ENCODE measurements at regions not wholly inside any gene's neighbourhood (a gene's known extent, or its start where the extent isn't known, plus 50 kb on each side); places are given as distances from the start of the nearest gene placed in this dataset.

DNA sequence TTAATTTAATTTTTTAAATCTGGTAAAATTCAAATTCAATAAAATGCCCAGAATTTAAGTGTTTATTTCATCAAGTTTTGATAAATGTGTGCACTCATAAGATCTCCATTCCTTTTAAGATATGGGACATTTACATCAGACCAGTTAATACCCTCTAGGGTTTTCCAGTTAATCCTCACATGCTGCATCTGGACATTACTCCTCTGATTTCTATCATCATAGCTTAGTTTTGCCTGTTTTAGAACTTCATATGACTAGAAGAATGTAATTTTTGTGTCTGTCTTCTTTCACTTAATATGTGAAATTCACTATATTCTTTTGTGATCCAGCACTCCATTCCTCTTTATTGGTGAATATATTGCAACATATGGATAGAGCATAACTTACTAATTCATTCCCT lies 727.7 kb upstream of the FAM241A start:
- TF ChIP-seq EZH2 (IDR thresholded peaks at IDR 0.05; ENCODE audit: borderline replicate concordance, low read depth, low read length, severe bottlenecking) (no peak), JUN (IDR thresholded peaks at IDR 0.05; ENCODE audit: borderline replicate concordance, insufficient read depth, insufficient read length, low read depth) (no peak), GATA2 (IDR thresholded peaks at IDR 0.05; ENCODE audit: insufficient read depth, insufficient read length, low read depth, low read length) (no peak)
- Histone ChIP-seq H3K4me1 (ENCODE audit: control insufficient read depth, extremely low read depth, insufficient read depth, low read length) (no peaks in the 10 kb centered on the region), H3K27ac (ENCODE audit: insufficient read depth, low read depth, low read length) (no peak overlapping the region), H3K9ac (replicated peaks; ENCODE audit: extremely low read depth, insufficient read depth, low read length) (no peak overlapping the region), H3K4me3 (replicated peaks in 1 of 3; ENCODE audit: insufficient read depth in 1 of 3, low read depth in 1 of 3, low read length in 3 of 3) (no peak overlapping the region), H3K27me3 (ENCODE audit: control insufficient read depth in 2 of 2, insufficient read depth in 2 of 2, low read length in 2 of 2) (no peaks in the 10 kb centered on the region), H2AFZ (ENCODE audit: low read depth, low read length) (no peak overlapping the region), H3K79me2 (ENCODE audit: control insufficient read depth, insufficient read depth, low read length) (no peaks in the 10 kb centered on the region), H3K9me1 (replicated peaks; ENCODE audit: control insufficient read depth, extremely low read depth, insufficient read depth, low read length) (no peaks in the 10 kb centered on the region), H3K36me3 (ENCODE audit: control insufficient read depth in 2 of 2, extremely low read depth in 1 of 2, insufficient read depth in 2 of 2, low read length in 2 of 2) (no peaks in the 10 kb centered on the region), H3K9me3 (replicated peaks; ENCODE audit: control insufficient read depth, insufficient read depth, low read length) (no peaks in the 10 kb centered on the region), H3K4me2 (ENCODE audit: insufficient read depth, low read length) (no peak overlapping the region), H4K20me1 (replicated peaks; ENCODE audit: control insufficient read depth, extremely low read depth, insufficient read depth, low read length) (no peaks in the 10 kb centered on the region)
- BruUV-seq (replicated peaks): no TSS peak
- DNase-seq (ENCODE audit: low read depth, low spot score): no peak
- dilution Hi-C loops (cut with MboI; ENCODE audit: extremely low pct_ligation_motif_present, low sequenced_read_pairs): no loop called here
- CTCF ChIA-PET: no interaction called here
- intact Hi-C loops (cut with micrococcal nuclease): no loop called here
- no peak for FAIRE-seq
- POLR2A ChIA-PET: no interaction called here

GRCh38 chr4:111433441-111433840 lies 711.8 kb upstream of the FAM241A start:
- TF ChIP-seq MYC (IDR thresholded peaks at IDR 0.05; ENCODE audit: low read depth, low read length) (no peak), EZH2 (IDR thresholded peaks at IDR 0.05; ENCODE audit: borderline replicate concordance, low read depth, low read length, severe bottlenecking) (no peak), POLR2A (IDR thresholded peaks at IDR 0.05; ENCODE audit: low read depth, low read length) (no peak), POLR2AphosphoS5 (IDR thresholded peaks at IDR 0.05; ENCODE audit: insufficient read depth, low read depth, low read length) (no peak), JUN (IDR thresholded peaks at IDR 0.05; ENCODE audit: borderline replicate concordance, insufficient read depth, insufficient read length, low read depth) (no peak), GATA2 (IDR thresholded peaks at IDR 0.05; ENCODE audit: insufficient read depth, insufficient read length, low read depth, low read length) (no peak), FOS (IDR thresholded peaks at IDR 0.05; ENCODE audit: borderline replicate concordance, insufficient read depth, low read length) (no peak)
- TF ChIP-seq, protein P1, sequence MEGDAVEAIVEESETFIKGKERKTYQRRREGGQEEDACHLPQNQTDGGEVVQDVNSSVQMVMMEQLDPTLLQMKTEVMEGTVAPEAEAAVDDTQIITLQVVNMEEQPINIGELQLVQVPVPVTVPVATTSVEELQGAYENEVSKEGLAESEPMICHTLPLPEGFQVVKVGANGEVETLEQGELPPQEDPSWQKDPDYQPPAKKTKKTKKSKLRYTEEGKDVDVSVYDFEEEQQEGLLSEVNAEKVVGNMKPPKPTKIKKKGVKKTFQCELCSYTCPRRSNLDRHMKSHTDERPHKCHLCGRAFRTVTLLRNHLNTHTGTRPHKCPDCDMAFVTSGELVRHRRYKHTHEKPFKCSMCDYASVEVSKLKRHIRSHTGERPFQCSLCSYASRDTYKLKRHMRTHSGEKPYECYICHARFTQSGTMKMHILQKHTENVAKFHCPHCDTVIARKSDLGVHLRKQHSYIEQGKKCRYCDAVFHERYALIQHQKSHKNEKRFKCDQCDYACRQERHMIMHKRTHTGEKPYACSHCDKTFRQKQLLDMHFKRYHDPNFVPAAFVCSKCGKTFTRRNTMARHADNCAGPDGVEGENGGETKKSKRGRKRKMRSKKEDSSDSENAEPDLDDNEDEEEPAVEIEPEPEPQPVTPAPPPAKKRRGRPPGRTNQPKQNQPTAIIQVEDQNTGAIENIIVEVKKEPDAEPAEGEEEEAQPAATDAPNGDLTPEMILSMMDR (IDR thresholded peaks at IDR 0.05; ENCODE audit: extremely low read depth in 1 of 2, insufficient read depth in 1 of 2, low read depth in 1 of 2, low read length in 2 of 2): no peak
- TF ChIP-seq, protein P2, sequence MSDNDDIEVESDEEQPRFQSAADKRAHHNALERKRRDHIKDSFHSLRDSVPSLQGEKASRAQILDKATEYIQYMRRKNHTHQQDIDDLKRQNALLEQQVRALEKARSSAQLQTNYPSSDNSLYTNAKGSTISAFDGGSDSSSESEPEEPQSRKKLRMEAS (IDR thresholded peaks at IDR 0.05; ENCODE audit: insufficient read depth, insufficient read length): no peak
- no peaks in the 10 kb centered on the region for H3K27me3 ChIP-seq (ENCODE audit: control insufficient read depth in 2 of 2, insufficient read depth in 2 of 2, low read length in 2 of 2)
- FAIRE-seq (no peak), DNase-seq (ENCODE audit: low read depth, low spot score) (no peak)
- H2AFZ ChIP-seq (ENCODE audit: low read depth, low read length): no peak overlapping the region
- no peaks in the 10 kb centered on the region for H3K9me1 ChIP-seq (replicated peaks; ENCODE audit: control insufficient read depth, extremely low read depth, insufficient read depth, low read length)
- no TSS peak for BruUV-seq (replicated peaks)
- H3K9ac ChIP-seq (replicated peaks; ENCODE audit: extremely low read depth, insufficient read depth, low read length): no peak overlapping the region
- H3K36me3 ChIP-seq (ENCODE audit: control insufficient read depth in 2 of 2, extremely low read depth in 1 of 2, insufficient read depth in 2 of 2, low read length in 2 of 2): no peaks in the 10 kb centered on the region
- no peaks in the 10 kb centered on the region for H4K20me1 ChIP-seq (replicated peaks; ENCODE audit: control insufficient read depth, extremely low read depth, insufficient read depth, low read length)
- dilution Hi-C loops (cut with MboI; ENCODE audit: extremely low pct_ligation_motif_present, low sequenced_read_pairs): no loop called here
- no peak overlapping the region for H3K27ac ChIP-seq (ENCODE audit: insufficient read depth, low read depth, low read length)
- intact Hi-C loops (cut with micrococcal nuclease): no loop called here
- no peak overlapping the region for H3K4me3 ChIP-seq (replicated peaks in 1 of 3; ENCODE audit: insufficient read depth in 1 of 3, low read depth in 1 of 3, low read length in 3 of 3)
- POLR2A ChIA-PET: interaction anchor here (0.6 kb wide), 1 partner anchor 146 kb away, joined by 4 read pairs; no protein-coding TSS in a partner anchor
- H3K79me2 ChIP-seq (ENCODE audit: control insufficient read depth, insufficient read depth, low read length): no peaks in the 10 kb centered on the region
- CTCF ChIA-PET: interaction anchor here (1.6 kb wide), 1 partner anchor 9 kb away, joined by 7 read pairs; no protein-coding TSS in a partner anchor
- H3K9me3 ChIP-seq (replicated peaks; ENCODE audit: control insufficient read depth, insufficient read depth, low read length): no peaks in the 10 kb centered on the region
- no peaks in the 10 kb centered on the region for H3K4me1 ChIP-seq (ENCODE audit: control insufficient read depth, extremely low read depth, insufficient read depth, low read length)
- H3K4me2 ChIP-seq (ENCODE audit: insufficient read depth, low read length): no peak overlapping the region

Measured in endothelial cell of umbilical vein (primary cell).